Activated T-cell treated with anti-CD3 and anti-CD28 coated beads, Interleukin-2, amount 50 U/mL, for 24 hours (primary cell): ENCODE measurements at regions not wholly inside any gene's neighbourhood (a gene's known extent, or its start where the extent isn't known, plus 50 kb on each side); places are given as distances from the start of the nearest gene placed in this dataset.

Experiments used
- DNase-seq: peaks from one replicate; pipeline ENCODE4 v3.0.0-alpha.2; 2020
- H3K27ac Mint-ChIP-seq: 2 replicates; pipeline ENCODE4 v1.8.0; 2020; ENCODE audit warnings: mild to moderate bottlenecking, mixed read lengths
- H3K27me3 Mint-ChIP-seq: 2 replicates; pipeline ENCODE4 v1.8.0; 2020; ENCODE audit warnings: mixed read lengths
- H3K36me3 Mint-ChIP-seq: 2 replicates; pipeline ENCODE4 v1.8.0; 2020; ENCODE audit warnings: low read depth, mixed read lengths
- H3K4me1 Mint-ChIP-seq: 2 replicates; pipeline ENCODE4 v1.8.0; 2020; ENCODE audit warnings: low read depth, mixed read lengths
- H3K4me3 Mint-ChIP-seq: 2 replicates; pipeline ENCODE4 v1.8.0; 2020; ENCODE audit warnings: mild to moderate bottlenecking, moderate library complexity, mixed read lengths
- H3K9me3 Mint-ChIP-seq: 2 replicates; pipeline ENCODE4 v1.8.0; 2020; ENCODE audit warnings: mixed read lengths

DNA sequence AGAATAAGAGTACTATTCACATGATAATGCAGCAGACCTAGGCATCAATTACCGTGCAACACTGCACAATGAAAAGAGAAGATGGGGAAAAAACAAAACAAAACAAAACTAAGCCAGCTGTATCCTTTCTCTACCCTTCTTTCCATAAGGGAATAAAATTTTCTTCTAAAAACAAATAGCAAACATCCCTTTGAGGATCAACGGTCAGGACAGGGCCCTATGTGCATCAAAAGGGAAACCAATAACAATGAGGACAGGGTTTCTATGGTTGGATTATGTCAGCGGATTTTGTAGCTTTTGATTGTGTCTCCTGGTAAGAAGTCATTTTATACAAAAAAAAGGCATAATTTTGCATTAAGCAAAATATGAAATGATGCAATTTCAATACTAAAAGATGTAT lies 350.3 kb downstream of the SLC6A15 start:
- no peak overlapping the region for H3K27ac Mint-ChIP-seq
- no peak for DNase-seq
- no peaks in the 10 kb centered on the region for H3K4me1 Mint-ChIP-seq
- H3K9me3 Mint-ChIP-seq, result peaks cover 10% of the 10 kb centered on the region
- H3K4me3 Mint-ChIP-seq, result no peak overlapping the region
- no peaks in the 10 kb centered on the region for H3K27me3 Mint-ChIP-seq
- no peaks in the 10 kb centered on the region for H3K36me3 Mint-ChIP-seq

DNA sequence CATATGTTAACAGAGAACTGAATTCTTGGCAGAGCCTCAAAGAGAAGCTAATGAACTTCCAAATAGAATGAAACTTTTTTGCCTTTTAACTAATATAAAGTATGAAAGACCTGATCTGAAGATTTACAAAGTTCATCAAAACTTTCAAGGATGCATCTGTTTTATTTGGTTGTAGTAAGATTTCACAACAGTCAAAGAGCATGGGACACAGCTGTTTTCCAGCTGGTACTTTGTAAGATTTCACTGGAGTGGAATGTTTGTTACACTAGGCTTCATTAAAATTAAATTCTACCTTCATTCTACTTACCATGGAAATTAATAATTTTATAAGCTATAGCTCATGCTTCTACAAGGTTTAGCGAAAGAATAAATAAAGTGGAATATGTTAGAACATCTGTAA lies 351.2 kb downstream of the SLC6A15 start:
- no peaks in the 10 kb centered on the region for H3K27me3 Mint-ChIP-seq
- H3K27ac Mint-ChIP-seq, result no peak overlapping the region
- H3K36me3 Mint-ChIP-seq, result no peaks in the 10 kb centered on the region
- DNase-seq, result no peak
- H3K4me1 Mint-ChIP-seq, result no peaks in the 10 kb centered on the region
- H3K9me3 Mint-ChIP-seq, result peaks cover 3% of the 10 kb centered on the region
- no peak overlapping the region for H3K4me3 Mint-ChIP-seq

DNA sequence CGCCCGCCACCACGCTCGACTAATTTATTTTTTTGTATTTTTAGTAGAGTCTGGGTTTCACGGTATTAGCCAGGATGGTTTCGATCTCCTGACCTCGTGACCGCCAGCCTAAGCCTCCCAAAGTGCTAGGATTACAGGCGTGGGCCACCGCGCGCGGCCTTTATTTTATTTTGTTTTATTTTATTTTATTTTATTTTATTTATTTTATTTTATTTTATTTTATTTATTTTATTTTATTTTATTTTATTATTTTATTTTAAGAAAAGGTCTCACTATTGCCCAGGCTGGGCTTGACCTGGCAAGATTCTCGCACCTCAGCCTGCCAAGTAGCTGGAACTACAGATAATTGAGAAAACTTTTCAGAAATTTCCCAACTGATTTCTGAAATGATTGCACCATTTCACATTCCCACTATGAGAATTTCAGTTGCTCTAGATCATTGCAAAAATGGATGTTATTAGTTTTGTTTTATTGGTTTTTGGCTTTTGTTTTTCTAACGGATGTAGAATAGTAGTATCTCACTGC lies 358.3 kb downstream of the SLC6A15 start:
- Mint-ChIP-seq H3K4me3 (no peak overlapping the region), H3K9me3 (peaks cover 2% of the 10 kb centered on the region), H3K27ac (no peak overlapping the region), H3K4me1 (no peaks in the 10 kb centered on the region), H3K27me3 (no peaks in the 10 kb centered on the region), H3K36me3 (no peaks in the 10 kb centered on the region)
- DNase-seq, result no peak

DNA sequence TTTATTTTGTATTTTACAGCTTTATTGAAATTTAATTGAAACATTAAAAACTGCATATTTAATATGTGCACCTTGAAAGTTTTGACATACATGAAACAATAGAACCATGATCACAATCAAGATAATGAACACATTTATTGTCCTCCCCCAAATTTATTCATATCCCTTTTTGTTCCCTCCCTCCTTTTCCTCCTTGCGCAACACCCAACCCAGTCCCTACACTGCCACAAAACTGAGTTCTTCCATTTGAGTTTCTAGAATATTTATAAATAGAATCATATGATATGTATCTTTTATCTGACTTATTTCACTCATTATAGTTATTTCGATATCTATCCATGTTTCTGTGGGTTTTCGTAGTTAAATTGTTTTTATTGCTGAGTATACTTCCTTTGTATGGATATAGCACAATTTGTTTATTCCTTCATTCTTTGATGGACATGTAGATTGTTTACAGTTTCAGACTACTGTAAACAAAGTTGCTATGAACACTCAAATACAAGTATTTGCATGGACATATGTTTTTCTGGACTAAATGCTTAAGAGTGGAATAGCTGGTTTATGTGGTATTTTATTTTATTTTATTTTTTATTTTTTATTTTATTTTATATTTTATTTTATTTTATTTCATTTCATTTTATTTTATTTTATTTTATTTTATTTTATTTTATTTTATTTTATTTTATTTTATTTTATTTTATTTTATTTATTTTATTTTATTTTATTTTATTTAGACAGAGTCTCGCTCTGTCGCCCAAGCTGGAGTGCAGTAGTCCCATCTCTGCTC lies 359.1 kb downstream of the SLC6A15 start:
- H3K27ac Mint-ChIP-seq, result no peak overlapping the region
- DNase-seq, result no peak
- H3K4me3 Mint-ChIP-seq, result no peak overlapping the region
- no peaks in the 10 kb centered on the region for H3K4me1 Mint-ChIP-seq
- peaks cover 2% of the 10 kb centered on the region for H3K9me3 Mint-ChIP-seq
- no peaks in the 10 kb centered on the region for H3K27me3 Mint-ChIP-seq
- H3K36me3 Mint-ChIP-seq, result no peaks in the 10 kb centered on the region

DNA sequence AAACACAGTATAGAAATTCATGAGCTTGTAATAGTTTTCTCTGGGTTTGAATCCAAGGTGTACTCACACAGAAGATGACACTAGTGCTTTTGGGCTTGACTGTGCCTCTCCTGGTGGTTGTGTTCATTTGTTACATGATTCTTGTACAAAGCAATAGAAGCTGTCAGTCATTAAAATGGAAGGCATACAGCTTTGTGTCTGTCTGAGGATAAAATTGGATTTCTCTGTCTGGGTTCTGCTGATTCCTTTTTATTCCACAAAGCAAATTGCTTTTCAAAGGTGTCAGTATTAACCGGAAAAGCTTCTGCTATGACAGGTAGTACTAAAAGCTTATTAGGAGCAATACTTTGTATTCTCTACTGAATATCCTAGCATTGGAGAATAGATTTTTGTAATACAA lies 361.2 kb downstream of the SLC6A15 start:
- H3K27ac Mint-ChIP-seq, result no peak overlapping the region
- no peak for DNase-seq
- H3K27me3 Mint-ChIP-seq, result no peaks in the 10 kb centered on the region
- no peaks in the 10 kb centered on the region for H3K36me3 Mint-ChIP-seq
- H3K9me3 Mint-ChIP-seq, result peaks cover 5% of the 10 kb centered on the region
- no peaks in the 10 kb centered on the region for H3K4me1 Mint-ChIP-seq
- no peak overlapping the region for H3K4me3 Mint-ChIP-seq

DNA sequence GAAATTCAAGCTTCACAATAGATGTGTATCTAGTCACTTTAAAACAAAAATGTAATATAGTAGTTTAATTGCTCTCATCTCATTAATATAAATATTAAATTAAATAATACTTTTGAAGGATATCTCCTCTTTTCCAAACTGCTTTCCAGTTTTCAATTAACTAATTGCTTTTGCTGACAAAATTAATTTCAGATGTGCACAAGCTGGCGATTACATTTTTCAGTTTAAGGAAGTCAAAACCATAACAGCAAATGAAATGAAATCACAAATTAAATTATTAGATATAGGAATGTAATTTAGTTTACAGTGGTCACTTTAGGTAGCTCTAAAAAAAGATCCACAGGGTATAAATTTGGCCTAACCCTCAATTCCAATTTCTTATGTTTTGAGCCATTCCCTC lies 362.1 kb downstream of the SLC6A15 start:
- H3K9me3 Mint-ChIP-seq, result peaks cover 8% of the 10 kb centered on the region
- no peak overlapping the region for H3K4me3 Mint-ChIP-seq
- no peak for DNase-seq
- H3K36me3 Mint-ChIP-seq, result no peaks in the 10 kb centered on the region
- no peak overlapping the region for H3K27ac Mint-ChIP-seq
- no peaks in the 10 kb centered on the region for H3K27me3 Mint-ChIP-seq
- no peaks in the 10 kb centered on the region for H3K4me1 Mint-ChIP-seq

DNA sequence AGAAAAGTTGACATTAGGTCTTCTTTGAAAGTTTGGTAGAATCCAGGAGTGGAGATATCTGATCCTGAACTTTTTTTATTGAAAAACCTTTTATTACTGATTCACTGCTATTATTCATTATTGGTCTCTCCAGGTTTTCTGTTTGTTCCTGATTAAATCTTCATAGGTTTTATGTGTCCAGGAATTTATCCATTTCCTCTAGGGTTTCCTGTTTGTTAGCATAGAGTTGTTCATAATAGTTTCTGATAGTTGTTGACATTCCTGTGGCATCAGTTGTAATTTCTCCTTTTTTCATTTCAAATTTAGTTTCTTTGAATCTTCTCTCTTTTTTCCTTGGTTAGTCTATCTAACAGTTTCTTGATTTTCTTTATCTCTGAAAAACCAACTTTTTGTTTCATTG lies 370.3 kb downstream of the SLC6A15 start:
- H3K27ac Mint-ChIP-seq, result no peak overlapping the region

DNA sequence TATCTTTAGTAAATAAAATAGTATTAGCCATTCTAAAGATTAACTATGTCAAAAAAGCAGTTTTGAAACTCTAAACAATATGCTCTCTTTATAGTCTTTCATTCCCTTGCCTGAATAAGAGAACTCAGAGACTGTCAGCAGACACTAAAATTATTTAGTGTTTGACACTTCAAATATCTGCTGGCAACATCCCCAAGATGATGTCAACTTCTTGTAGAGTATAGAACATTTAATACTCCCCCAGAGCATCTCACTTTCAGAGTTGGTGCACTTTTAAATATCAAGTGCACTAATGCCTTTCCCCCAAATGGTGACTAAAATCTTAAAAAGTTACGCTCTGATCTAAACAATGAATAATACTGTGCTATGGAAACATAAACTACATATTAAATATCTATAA lies 374.9 kb downstream of the SLC6A15 start:
- Mint-ChIP-seq H3K4me3 (no peak overlapping the region), H3K27ac (no peak overlapping the region), H3K27me3 (no peaks in the 10 kb centered on the region), H3K4me1 (no peaks in the 10 kb centered on the region), H3K36me3 (no peaks in the 10 kb centered on the region), H3K9me3 (peaks cover 3% of the 10 kb centered on the region)
- no peak for DNase-seq

More for the DNA sequence above, 370.3 kb downstream of the SLC6A15 start:
- Mint-ChIP-seq H3K36me3 (no peaks in the 10 kb centered on the region), H3K9me3 (peaks cover 6% of the 10 kb centered on the region), H3K4me3 (no peak overlapping the region), H3K27me3 (no peaks in the 10 kb centered on the region), H3K4me1 (no peaks in the 10 kb centered on the region)
- DNase-seq, result no peak

DNA sequence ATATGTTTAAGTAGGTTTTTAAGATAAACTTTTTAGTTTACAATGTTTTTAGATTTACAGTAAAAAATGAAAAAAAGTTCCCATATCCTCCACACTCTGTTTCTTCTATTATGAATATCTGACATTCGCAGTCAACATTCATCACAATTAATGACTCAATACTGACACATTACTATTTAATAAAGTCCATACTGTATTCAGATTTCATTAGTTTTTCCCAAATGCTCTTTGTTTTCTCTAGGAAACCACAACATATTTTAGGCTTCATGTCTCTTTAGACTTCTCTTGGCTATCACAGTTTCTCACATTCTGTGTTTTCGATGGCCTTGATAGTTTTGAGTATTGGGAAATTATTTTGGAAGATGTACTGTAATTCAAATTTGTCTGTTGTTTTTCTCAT lies 399.8 kb downstream of the SLC6A15 start:
- Mint-ChIP-seq H3K4me3 (no peak overlapping the region), H3K27me3 (no peaks in the 10 kb centered on the region), H3K9me3 (no peaks in the 10 kb centered on the region), H3K27ac (no peak overlapping the region), H3K36me3 (no peaks in the 10 kb centered on the region), H3K4me1 (no peaks in the 10 kb centered on the region)
- DNase-seq, result no peak

DNA sequence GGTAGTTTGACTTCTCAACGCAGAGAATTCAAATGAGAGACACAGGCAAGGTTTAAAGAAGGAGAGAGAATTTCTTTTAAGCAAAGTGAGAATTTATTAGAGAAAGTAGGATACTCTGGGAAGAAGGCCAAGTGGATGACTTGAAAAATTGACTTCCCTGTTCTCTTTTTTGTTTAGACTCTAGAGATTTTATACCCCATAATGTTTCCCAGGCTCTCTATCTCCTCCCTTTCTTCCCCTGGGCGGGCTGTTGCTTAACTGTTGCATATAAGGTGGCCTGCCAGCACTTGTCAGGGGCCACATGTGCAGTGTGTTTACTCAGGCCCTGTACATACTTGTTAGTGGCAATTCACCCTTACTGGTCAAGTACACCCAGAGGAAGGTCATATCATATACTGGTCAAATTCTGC lies 403.7 kb downstream of the SLC6A15 start:
- H3K36me3 Mint-ChIP-seq, result no peaks in the 10 kb centered on the region
- no peaks in the 10 kb centered on the region for H3K9me3 Mint-ChIP-seq
- no peaks in the 10 kb centered on the region for H3K27me3 Mint-ChIP-seq
- H3K27ac Mint-ChIP-seq, result no peak overlapping the region
- no peak overlapping the region for H3K4me3 Mint-ChIP-seq
- DNase-seq, result no peak
- no peaks in the 10 kb centered on the region for H3K4me1 Mint-ChIP-seq

DNA sequence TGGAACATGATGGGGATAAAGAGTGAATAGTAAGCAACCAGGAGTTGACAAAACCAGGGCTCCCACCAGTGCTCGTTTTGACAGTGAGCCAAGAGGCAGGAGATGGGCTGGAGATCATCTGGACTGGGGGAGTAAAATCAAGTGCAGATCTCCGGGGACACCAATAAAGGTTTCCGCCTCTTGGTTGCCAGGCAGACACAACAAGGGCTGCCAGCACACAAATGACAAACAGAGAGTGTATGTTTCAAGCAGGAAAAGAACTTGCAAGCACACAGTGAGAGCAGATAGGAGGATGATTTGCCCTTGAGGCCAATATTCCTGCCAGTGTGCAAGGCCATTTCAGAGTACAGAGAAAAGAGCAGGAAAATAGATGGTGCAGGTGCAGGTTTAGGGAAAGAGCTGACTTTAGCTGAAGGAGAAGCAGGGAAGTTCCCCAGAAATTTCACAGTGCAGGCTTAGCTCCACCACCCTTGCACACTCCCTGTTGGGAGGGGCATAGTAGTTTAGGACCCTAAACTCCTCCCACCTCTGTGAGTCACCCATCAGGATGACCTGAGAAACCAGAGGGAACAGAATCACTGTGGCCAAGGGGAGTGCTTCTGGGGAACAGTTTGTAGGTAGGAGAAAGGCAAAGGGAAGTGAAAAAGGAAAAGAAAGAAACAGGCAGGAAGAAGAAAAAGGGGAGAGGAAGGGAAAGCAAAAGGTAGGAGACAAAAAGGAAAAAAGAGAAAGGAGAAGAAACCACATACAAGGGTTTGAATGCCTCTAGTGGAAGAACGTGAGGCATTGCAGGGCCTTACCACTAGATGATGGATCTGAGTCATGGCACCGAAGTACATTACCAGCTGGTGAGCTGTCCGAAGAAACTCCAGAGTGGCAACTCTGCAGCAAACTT lies 404.4 kb downstream of the SLC6A15 start:
- Mint-ChIP-seq H3K27me3 (no peaks in the 10 kb centered on the region), H3K4me1 (no peaks in the 10 kb centered on the region), H3K9me3 (no peaks in the 10 kb centered on the region), H3K4me3 (no peak overlapping the region), H3K27ac (no peak overlapping the region), H3K36me3 (no peaks in the 10 kb centered on the region)
- no peak for DNase-seq

DNA sequence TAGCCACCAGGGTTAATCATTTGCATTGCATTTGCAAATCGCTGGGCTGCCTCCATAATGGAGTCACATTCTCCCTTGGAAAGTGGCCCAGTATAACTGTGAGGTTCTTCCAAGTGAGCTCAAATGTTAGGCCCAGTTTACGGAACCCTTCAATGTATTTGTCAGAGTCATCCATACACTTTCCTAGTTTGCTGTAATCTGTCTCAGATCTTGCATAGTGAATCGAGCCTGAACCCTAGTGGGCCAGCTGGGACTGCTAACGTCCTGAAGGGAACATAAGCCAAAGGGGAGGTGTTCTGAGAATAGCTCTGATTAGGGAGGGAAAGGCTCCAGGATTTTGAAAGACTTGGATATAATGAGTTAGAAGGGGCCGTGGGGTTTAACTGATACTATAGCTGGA lies 406.3 kb downstream of the SLC6A15 start:
- Mint-ChIP-seq H3K9me3 (no peaks in the 10 kb centered on the region), H3K36me3 (no peaks in the 10 kb centered on the region), H3K27me3 (no peaks in the 10 kb centered on the region), H3K27ac (no peak overlapping the region), H3K4me3 (no peak overlapping the region), H3K4me1 (no peaks in the 10 kb centered on the region)
- no peak for DNase-seq

DNA sequence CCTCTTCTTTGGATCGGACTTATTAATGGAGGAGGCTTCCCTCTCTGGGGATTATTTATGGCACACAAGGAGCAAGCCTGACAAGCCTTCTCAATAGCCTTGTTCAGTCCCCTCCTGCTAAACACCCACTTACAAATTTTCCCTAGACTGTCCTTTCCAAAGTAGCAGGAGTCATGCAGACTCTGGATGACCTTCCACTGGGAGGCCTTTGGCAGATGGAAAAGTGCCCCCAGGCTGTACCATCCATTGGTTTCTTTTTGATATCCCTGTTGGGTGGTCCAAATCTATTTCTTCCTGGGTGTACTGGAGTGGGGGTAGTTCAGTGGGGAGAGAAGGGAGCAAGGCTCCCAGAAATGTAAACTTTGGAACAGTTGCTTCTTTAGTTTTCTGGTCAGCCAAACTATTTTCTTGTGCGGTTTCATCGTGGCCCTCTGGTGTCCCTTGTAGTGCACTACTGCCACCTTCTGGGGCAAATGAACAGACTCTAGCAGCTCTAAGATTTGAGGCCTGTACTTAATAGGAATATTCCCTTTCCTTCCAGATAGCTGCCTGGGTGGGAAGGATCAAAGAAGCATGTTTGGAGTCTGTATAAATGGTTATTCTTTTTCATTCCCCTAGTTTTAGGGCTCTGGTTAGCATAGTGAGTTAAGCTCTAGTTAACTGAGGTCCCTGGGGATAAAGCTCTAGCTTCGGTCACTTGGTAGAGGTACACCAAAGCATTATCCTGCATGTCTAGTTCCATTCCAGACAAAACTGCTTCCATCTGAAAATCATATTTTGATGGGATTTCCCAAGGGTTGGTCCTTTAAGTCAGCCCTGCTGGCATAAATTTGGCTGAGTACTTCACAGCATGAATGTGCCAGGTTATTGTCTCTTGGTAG lies 409.5 kb downstream of the SLC6A15 start:
- H3K9me3 Mint-ChIP-seq, result no peaks in the 10 kb centered on the region
- H3K4me3 Mint-ChIP-seq, result no peak overlapping the region
- no peaks in the 10 kb centered on the region for H3K36me3 Mint-ChIP-seq
- DNase-seq, result no peak
- H3K4me1 Mint-ChIP-seq, result no peaks in the 10 kb centered on the region
- H3K27me3 Mint-ChIP-seq, result no peaks in the 10 kb centered on the region
- no peak overlapping the region for H3K27ac Mint-ChIP-seq

DNA sequence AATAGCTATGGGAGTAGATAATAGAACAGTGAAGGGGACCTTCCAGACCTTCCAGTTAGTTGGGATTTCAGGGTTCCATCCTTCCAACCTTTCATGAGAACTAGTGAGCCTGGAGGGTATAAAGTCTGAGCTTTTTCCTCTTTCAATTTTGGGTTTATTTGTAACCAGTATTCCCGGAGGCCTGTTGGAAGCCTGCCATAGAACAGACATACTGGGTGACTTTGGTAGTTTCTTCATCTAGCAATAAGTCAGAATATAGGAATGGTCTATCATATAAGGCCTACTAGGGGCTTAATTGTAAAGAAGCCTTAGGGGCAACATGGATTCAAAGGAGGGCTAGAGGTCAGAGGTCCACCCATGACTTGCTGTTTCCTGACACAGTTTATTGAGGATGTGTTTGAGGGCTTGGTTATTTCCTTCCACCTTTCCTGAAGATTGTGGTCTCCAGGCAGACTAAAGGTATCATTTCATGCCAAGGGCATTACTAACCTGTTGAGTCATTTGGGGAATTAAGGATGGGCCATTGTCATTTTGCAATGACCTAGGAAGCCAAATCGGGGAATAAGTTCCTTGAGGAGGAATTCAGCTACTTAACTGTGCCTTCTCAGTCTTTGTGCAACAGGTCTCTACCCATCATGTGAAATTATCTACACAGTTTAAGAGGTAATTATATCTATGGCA lies 410.3 kb downstream of the SLC6A15 start:
- H3K27ac Mint-ChIP-seq, result no peak overlapping the region
- H3K9me3 Mint-ChIP-seq, result no peaks in the 10 kb centered on the region
- H3K4me3 Mint-ChIP-seq, result no peak overlapping the region
- H3K4me1 Mint-ChIP-seq, result no peaks in the 10 kb centered on the region
- no peak for DNase-seq
- H3K27me3 Mint-ChIP-seq, result no peaks in the 10 kb centered on the region
- H3K36me3 Mint-ChIP-seq, result no peaks in the 10 kb centered on the region
